GM12865 (cell line): ENCODE measurements at regions not wholly inside any gene's neighbourhood (a gene's known extent, or its start where the extent isn't known, plus 50 kb on each side); places are given as distances from the start of the nearest gene placed in this dataset.

Source experiments
- DNase-seq: peaks from one replicate; pipeline ENCODE4 v3.0.0; 2010; ENCODE audit warnings: low read depth
- H3K4me3 ChIP-seq: 2 replicates; pipeline ENCODE4 v1.5.1; 2011; ENCODE audit warnings: mild to moderate bottlenecking, low read depth, low read length, control low read depth
- CTCF ChIP-seq: IDR thresholded peaks from 2 replicates; pipeline ENCODE4 v1.5.1; 2011; ENCODE audit warnings: low read length, control low read depth, low read depth, inconsistent platforms; ENCODE audit not compliant: insufficient read depth; ENCODE audit errors: missing control alignments

- no peak for DNase-seq
- TF ChIP-seq CTCF, result no peak
- H3K4me3 ChIP-seq, result no peak overlapping the region
Observed at GRCh38 chr12:59916988-59917387, 321.2 kb downstream of the SLC16A7 start.

DNA sequence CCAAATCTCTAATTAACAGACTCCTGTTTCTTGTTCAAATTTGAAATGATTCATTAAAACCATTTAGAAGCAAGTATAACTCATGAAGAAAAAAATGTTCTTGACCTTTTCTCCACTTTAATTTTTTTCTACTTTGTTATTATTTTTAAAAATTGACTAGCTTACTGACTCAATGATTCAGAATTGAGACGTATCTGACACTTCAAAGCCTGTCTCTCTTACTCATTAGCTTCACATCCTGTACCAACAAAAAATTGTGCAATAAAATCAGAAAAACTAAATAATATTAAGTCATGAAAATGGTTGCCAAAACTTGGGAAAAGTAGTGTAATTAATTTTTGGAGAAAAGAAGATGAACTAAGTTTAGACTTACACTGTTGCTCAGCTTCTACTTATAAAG lies 331.2 kb downstream of the SLC16A7 start:
- no peak for DNase-seq
- TF ChIP-seq CTCF, result no peak

GRCh38 chr12:59928416-59928815 lies 332.6 kb downstream of the SLC16A7 start:
- no peak for DNase-seq
- no peak overlapping the region for H3K4me3 ChIP-seq
- TF ChIP-seq CTCF, result no peak

More for the DNA sequence above, 331.2 kb downstream of the SLC16A7 start:
- no peak overlapping the region for H3K4me3 ChIP-seq

DNA sequence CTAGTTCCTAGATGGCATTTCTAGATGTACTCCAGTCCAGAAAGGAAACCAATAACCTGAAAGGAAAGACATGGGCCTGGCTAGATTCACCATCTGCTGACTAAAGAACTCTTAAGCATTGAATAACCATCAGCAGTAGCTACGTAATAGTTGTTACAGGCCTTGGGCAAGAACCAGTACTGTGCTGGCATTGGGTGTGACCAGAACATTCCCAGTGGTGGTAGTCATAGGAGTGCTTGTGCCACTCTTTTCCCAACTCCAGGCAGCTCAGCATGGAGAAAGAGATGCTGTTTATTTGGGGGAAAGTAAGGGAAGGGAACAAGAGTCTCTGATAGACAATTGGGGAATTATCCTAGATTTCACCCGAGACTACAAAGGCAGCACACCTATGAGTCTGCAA lies 333.3 kb downstream of the SLC16A7 start:
- no peak for TF ChIP-seq CTCF
- H3K4me3 ChIP-seq, result no peak overlapping the region
- DNase-seq, result no peak

- no peak overlapping the region for H3K4me3 ChIP-seq
- no peak for TF ChIP-seq CTCF
- DNase-seq, result no peak
Observed at GRCh38 chr12:59934486-59934885, 338.7 kb downstream of the SLC16A7 start.

GRCh38 chr12:59936534-59936933 lies 340.7 kb downstream of the SLC16A7 start:
- H3K4me3 ChIP-seq, result no peak overlapping the region
- no peak for TF ChIP-seq CTCF
- no peak for DNase-seq

GRCh38 chr12:59937148-59937547 lies 341.3 kb downstream of the SLC16A7 start:
- TF ChIP-seq CTCF, result no peak
- no peak overlapping the region for H3K4me3 ChIP-seq
- no peak for DNase-seq
